ENCODE measurements at regions not wholly inside any gene's neighbourhood (a gene's known extent, or its start where the extent isn't known, plus 50 kb on each side); places are given as distances from the start of the nearest gene placed in this dataset.

- Histone ChIP-seq H3K9ac (ENCODE audit: insufficient read depth, low read length) (no peak overlapping the region), H2AFZ (ENCODE audit: low read length) (no peak overlapping the region), H3K79me2 (ENCODE audit: control insufficient read depth, insufficient read depth, low read length) (no peaks in the 10 kb centered on the region), H3K9me3 (ENCODE audit: control insufficient read depth, insufficient read depth, low read depth, low read length) (no peaks in the 10 kb centered on the region), H3K4me2 (ENCODE audit: extremely low read depth, insufficient read depth, low read length) (no peak overlapping the region), H3K27ac (ENCODE audit: insufficient read depth, low read length) (no peak overlapping the region), H3K4me1 (ENCODE audit: control insufficient read depth, extremely low read depth, insufficient read depth, low read length) (no peaks in the 10 kb centered on the region), H3K4me3 (replicated peaks in 1 of 4; ENCODE audit: control extremely low read depth in 1 of 4, insufficient read depth in 1 of 4, low read depth in 3 of 4, low read length in 4 of 4) (no peak overlapping the region), H3K36me3 (ENCODE audit: control insufficient read depth, insufficient read depth, low read length) (no peaks in the 10 kb centered on the region), H4K20me1 (ENCODE audit: control insufficient read depth, extremely low read depth, insufficient read depth, low read length) (no peaks in the 10 kb centered on the region), H3K27me3 (ENCODE audit: control insufficient read depth, insufficient read depth, low read length) (no peaks in the 10 kb centered on the region)
- no peak for TF ChIP-seq EZH2 (IDR thresholded peaks at IDR 0.05; ENCODE audit: low read length, missing control alignments)
- TF ChIP-seq, protein P1, sequence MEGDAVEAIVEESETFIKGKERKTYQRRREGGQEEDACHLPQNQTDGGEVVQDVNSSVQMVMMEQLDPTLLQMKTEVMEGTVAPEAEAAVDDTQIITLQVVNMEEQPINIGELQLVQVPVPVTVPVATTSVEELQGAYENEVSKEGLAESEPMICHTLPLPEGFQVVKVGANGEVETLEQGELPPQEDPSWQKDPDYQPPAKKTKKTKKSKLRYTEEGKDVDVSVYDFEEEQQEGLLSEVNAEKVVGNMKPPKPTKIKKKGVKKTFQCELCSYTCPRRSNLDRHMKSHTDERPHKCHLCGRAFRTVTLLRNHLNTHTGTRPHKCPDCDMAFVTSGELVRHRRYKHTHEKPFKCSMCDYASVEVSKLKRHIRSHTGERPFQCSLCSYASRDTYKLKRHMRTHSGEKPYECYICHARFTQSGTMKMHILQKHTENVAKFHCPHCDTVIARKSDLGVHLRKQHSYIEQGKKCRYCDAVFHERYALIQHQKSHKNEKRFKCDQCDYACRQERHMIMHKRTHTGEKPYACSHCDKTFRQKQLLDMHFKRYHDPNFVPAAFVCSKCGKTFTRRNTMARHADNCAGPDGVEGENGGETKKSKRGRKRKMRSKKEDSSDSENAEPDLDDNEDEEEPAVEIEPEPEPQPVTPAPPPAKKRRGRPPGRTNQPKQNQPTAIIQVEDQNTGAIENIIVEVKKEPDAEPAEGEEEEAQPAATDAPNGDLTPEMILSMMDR (conservative IDR thresholded peaks at IDR 0.05 in 1 of 2, IDR thresholded peaks at IDR 0.05 in 1 of 2; ENCODE audit: low read depth in 1 of 2, low read length in 2 of 2), result no peak
- DNase-seq (ENCODE audit: low read depth in 2 of 2), result no peak
Measured at GRCh38 chr9:82127465-82127864, 138.9 kb downstream of the SPATA31D1 start.

DNA sequence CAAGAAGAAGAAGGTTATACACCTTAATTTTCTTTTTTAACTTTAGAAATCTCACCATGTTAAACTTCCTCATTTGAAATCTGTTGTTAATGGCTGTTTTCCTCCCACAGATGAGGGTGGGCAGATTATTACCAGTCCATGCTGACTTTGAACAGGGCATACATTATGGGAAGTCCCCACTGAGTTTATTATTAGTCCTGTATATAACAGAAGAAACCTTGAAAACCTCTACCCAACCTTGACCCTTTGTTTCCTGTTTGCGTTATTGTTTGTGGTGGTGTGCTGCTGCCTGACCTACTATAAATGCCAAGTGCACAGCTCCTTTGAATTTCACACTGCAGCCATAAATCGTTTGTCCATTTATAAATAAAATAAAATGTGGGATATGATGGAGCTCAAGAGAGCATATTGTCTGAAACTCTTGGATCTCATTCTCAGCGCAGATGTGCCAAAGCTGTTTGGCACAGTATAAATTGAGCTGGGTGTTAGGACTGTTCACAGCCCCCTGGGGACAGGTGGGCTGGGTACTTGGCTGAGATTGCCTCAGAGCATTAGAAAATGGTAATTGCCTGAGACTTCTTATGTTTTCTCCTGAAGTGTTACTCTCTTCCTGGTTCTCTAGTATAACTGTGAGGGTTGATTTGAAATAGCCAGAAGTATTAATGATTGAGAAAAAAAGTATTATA lies 139.6 kb downstream of the SPATA31D1 start:
- H3K9me3 ChIP-seq (ENCODE audit: control insufficient read depth, insufficient read depth, low read depth, low read length), result no peaks in the 10 kb centered on the region
- H3K4me2 ChIP-seq (ENCODE audit: extremely low read depth, insufficient read depth, low read length), result no peak overlapping the region
- H4K20me1 ChIP-seq (ENCODE audit: control insufficient read depth, extremely low read depth, insufficient read depth, low read length), result no peaks in the 10 kb centered on the region
- no peaks in the 10 kb centered on the region for H3K4me1 ChIP-seq (ENCODE audit: control insufficient read depth, extremely low read depth, insufficient read depth, low read length)
- no peaks in the 10 kb centered on the region for H3K79me2 ChIP-seq (ENCODE audit: control insufficient read depth, insufficient read depth, low read length)
- H2AFZ ChIP-seq (ENCODE audit: low read length), result no peak overlapping the region
- H3K27ac ChIP-seq (ENCODE audit: insufficient read depth, low read length), result no peak overlapping the region
- DNase-seq (ENCODE audit: low read depth in 2 of 2), result no peak
- no peaks in the 10 kb centered on the region for H3K27me3 ChIP-seq (ENCODE audit: control insufficient read depth, insufficient read depth, low read length)
- no peaks in the 10 kb centered on the region for H3K36me3 ChIP-seq (ENCODE audit: control insufficient read depth, insufficient read depth, low read length)
- H3K9ac ChIP-seq (ENCODE audit: insufficient read depth, low read length), result no peak overlapping the region
- TF ChIP-seq, protein P1 (conservative IDR thresholded peaks at IDR 0.05 in 1 of 2, IDR thresholded peaks at IDR 0.05 in 1 of 2; ENCODE audit: low read depth in 1 of 2, low read length in 2 of 2), result no peak
- TF ChIP-seq EZH2 (IDR thresholded peaks at IDR 0.05; ENCODE audit: low read length, missing control alignments), result no peak
- H3K4me3 ChIP-seq (replicated peaks in 1 of 4; ENCODE audit: control extremely low read depth in 1 of 4, insufficient read depth in 1 of 4, low read depth in 3 of 4, low read length in 4 of 4), result no peak overlapping the region

GRCh38 chr9:82129708-82130107 lies 141.1 kb downstream of the SPATA31D1 start:
- H4K20me1 ChIP-seq (ENCODE audit: control insufficient read depth, extremely low read depth, insufficient read depth, low read length), result no peaks in the 10 kb centered on the region
- no peaks in the 10 kb centered on the region for H3K36me3 ChIP-seq (ENCODE audit: control insufficient read depth, insufficient read depth, low read length)
- no peak overlapping the region for H3K27ac ChIP-seq (ENCODE audit: insufficient read depth, low read length)
- no peak overlapping the region for H2AFZ ChIP-seq (ENCODE audit: low read length)
- H3K4me2 ChIP-seq (ENCODE audit: extremely low read depth, insufficient read depth, low read length), result no peak overlapping the region
- no peaks in the 10 kb centered on the region for H3K79me2 ChIP-seq (ENCODE audit: control insufficient read depth, insufficient read depth, low read length)
- H3K27me3 ChIP-seq (ENCODE audit: control insufficient read depth, insufficient read depth, low read length), result no peaks in the 10 kb centered on the region
- H3K4me1 ChIP-seq (ENCODE audit: control insufficient read depth, extremely low read depth, insufficient read depth, low read length), result no peaks in the 10 kb centered on the region
- H3K9ac ChIP-seq (ENCODE audit: insufficient read depth, low read length), result no peak overlapping the region
- TF ChIP-seq, protein P1 (conservative IDR thresholded peaks at IDR 0.05 in 1 of 2, IDR thresholded peaks at IDR 0.05 in 1 of 2; ENCODE audit: low read depth in 1 of 2, low read length in 2 of 2), result no peak
- no peak for TF ChIP-seq EZH2 (IDR thresholded peaks at IDR 0.05; ENCODE audit: low read length, missing control alignments)
- H3K4me3 ChIP-seq (replicated peaks in 1 of 4; ENCODE audit: control extremely low read depth in 1 of 4, insufficient read depth in 1 of 4, low read depth in 3 of 4, low read length in 4 of 4), result no peak overlapping the region
- no peaks in the 10 kb centered on the region for H3K9me3 ChIP-seq (ENCODE audit: control insufficient read depth, insufficient read depth, low read depth, low read length)
- DNase-seq (ENCODE audit: low read depth in 2 of 2), result no peak
